ENCODE measurements at regions not wholly inside any gene's neighbourhood (a gene's known extent, or its start where the extent isn't known, plus 50 kb on each side); places are given as distances from the start of the nearest gene placed in this dataset.

DNA sequence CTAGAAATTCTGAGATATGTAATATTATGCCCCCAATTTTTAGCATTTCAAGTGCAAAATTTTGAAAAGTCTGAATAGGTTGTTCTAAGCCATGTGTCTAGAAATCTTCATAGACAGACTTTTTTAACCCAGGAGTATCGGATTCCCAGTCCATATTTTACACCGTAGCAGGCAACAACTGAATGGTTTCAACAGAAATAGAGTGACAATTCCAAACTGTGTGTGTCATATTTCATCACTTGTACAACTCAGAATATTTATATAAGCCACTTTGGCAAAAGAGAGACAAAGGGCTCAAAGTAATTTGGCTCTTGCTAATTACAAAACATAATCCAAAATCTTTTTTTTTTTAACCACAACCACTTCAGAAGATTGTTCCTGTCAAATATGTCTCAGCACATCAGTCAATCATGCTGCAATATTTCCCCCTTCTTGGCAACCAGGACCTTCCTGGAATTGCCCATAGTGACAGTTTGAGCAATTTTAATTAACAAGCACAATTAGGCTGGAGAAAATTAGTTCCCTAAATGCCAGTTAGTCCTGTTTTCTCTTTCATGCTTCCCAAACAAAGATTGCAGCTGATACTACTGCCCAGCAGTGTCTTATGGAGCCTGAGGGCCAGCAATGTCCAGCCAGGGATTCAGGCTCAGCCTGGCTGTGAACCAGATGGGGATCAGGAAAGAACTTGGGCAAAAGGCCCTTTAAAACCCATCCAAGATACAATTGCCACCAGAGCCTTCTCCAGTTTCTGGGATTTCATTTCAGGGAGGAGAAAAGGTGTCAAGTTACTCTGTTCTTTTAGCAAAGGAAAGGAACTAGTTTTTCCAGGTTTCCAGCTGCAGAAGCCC is 533.3 kb upstream of the GHITM start:
- no peak for DNase-seq

DNA sequence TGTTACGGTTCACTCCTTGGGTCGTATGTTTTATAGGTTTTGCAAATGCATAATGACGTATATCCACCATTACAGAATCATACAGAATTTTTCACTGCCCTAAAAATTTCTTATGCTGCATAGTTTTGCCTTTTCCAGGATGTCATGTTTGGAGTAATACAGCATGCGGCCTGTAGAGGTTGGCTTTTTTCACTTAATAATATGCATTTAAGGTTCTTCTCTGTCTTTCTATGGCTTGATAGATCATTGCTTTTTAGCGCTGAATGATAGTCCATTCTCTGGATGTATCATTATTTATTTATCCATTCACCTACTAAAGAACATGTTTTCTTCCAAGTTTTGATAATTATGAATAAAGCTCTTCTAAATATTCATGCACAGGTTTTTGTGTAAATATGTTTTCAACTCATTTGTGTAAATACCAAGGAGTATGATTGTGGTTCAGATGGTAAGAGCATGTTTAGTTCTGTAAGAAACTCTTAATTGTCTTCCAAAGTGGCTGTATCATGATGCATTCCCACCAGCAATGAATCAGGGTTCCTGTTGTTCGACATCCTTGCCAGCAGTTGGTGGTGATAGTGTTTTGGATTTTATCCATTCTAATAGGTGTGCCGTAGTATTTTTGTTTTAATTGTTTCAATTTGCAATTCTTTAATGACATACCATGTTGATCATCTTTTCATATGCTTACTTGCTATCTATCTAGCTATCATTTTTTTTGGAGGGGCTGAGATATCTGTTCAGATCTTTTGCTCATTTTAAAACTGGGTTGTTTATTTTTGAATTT is 531.2 kb upstream of the GHITM start:
- no peak for DNase-seq

DNA sequence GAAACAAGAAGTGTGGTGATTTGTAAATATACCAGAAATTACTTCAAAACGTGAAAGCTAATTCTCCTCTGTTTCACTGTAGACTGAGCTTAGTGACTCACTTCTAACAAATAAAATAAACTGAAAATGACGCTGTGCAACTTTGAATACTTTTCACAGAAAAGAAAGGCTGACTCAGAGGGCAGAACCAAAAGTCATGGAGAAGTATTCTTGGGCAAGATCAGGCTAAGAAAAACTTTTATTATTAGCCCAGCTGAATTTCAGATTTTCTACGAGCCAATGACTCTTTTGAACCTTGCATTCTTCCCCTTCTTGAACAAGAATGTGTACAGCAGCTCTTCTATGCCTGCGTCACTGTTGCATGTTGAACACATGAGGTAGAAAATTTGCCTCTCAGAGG is 527.3 kb upstream of the GHITM start:
- DNase-seq: no peak

DNA sequence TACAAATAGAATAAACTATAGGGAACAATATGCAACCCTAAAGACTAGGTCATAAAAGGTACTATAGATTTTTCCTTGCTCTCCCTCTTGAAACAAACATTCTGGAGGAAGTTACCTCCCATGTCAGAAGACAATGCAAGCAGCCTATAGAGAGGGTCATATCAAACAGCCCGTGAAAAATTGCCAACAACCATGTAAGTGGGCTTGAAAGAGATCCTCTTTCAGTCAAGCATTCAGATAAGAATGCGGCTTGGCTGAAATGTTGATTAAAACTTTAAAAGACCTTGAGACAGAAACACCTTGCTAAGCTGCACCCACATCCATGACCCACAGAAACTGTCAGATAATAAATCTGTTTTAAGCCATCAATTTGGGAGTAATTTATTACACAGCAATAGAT is 526.6 kb upstream of the GHITM start:
- DNase-seq: no peak

DNA sequence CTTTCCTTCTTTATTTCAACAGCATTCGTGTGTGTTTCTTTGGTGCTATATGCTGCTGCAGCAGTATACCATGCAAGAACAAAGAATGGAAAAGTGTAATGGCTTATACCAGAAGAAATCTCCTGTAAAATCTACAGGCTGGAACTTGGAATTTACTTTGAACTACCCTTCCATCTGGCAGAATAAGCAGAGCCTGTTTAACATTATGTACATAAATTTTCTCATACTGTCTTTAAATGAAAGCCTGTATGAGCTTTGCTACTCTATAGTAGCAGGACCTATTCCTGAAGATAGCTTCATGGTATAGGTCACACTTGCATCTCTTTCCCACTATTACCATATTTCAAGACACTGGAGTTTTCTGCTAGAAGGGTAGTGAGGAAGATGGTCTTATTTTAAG is 522.1 kb upstream of the GHITM start:
- no peak for DNase-seq

DNA sequence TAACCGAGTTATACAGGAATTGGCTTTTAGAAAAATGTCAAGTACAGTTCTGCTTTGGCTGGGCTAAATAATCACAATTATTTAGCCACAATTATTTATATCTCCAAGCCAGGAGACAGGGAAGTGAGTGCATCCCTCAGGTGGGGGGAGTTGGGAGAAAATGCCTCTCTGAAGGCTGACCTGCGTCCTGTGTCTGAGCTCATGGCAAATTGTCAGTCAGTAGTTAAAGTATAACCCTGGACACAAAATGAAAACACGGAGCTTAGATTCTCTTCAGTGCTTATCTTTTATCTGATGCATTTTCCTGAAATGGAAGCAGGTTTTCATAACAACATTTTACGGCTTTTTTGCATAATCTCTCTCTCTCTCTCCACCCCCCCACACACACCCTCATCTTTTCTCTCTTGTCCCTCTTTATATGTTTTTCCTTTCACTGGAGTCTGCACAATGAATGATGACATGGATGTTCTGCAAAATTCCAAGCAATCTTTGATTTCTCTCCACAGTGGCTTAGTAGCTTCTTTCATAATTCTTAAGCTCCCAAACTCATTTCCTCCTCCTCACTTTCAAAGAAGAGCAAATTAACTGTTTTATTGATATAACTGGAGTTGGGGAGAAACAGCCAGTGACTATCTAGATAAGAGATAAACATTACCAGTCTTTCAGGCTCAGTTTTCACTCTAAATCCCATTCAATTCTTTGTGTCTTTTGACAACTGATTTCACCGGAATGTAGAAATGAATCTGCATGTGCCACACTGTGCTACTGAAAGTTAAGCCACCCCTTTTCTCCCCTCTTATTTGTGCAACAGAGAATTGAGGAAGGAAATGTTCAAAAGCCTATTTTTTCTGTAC is 521.4 kb upstream of the GHITM start:
- DNase-seq: no peak

- DNase-seq: no peak
These were observed 513.4 kb upstream of the GHITM start for GRCh38 chr10:83625831-83626360.

DNA sequence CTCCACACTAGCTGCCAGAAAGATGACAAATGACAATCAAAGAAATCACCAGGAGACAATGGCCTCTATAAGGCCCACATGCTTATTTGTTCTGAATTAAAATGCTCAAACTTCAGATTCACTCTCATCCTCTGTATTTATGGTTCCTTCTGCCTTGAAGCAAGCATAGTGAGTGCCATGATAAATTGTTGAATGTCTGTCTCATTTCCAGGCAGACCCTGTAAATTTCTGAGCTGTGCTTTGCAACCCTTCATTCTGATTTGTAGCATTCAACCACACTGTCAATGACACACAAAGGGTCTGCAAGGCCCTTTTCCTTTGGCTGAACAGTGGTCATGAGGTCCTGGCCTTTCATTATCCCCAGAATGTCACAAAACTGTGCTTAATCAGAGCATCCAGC is 506.6 kb upstream of the GHITM start:
- no peak for DNase-seq

GRCh38 chr10:83633547-83633946 is 505.8 kb upstream of the GHITM start:
- no peak for DNase-seq

DNA sequence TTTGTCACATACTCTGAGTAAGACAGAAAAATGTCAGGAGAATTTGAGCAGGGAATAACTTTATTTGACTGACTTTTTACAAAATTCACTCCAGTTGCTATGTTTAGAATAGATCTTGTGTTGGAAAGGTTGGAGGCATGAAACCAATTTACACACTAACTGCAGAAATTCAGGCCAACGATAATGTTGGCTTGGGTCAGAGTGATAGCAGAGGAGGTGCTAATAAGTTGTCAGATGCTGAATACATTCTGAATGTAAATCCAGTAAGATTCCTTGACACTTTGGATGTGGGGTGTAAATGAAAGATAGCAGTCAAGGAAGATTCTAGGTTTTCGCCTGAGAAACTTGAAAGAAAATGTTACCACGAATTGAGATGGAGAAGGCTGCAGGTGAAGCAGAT is 502.5 kb upstream of the GHITM start:
- DNase-seq: no peak

DNA sequence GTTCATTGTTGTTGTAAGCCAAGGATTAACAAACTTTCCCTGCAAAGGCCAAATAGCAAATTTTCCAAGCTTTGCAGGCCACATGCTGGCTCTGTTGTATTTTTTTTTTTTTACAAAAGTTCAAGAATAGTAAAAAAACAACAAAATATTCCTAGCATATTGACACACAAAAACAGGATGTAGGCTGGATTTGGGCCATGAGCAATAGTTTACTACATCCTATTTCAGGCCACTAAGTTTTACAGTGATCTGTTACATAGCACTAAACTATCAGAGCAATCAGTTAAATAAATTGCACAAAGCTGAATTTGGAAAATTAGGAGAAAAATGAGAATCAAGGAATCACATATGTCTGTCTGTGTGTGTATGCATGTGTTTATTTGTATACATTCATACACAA is 491.8 kb upstream of the GHITM start:
- no peak for DNase-seq

GRCh38 chr10:83648201-83648600 is 491.1 kb upstream of the GHITM start:
- DNase-seq: no peak

GRCh38 chr10:83649471-83649870 is 489.8 kb upstream of the GHITM start:
- no peak for DNase-seq

GRCh38 chr10:83654689-83655088 is 484.6 kb upstream of the GHITM start:
- DNase-seq: no peak

DNA sequence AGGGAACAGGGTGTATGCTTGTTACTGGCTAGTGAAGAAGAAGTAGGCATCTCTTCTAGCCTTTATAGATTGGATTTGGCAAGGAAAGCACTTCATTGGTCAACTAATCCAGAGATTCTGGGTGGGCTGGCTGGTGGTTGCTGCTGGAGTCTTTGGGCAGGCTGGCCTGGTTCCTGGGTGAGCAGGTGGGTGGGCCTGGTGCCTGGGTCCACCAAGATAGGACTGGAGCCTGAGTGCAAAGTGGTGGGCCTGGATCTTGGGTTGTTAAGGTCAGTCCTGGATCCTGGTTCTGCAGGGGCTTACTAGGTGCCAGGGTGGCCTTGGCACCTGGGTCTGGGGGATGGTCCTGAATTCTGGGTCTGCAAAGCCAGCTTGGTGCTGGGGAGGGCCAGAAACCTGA is 482.4 kb upstream of the GHITM start:
- no peak for DNase-seq

DNA sequence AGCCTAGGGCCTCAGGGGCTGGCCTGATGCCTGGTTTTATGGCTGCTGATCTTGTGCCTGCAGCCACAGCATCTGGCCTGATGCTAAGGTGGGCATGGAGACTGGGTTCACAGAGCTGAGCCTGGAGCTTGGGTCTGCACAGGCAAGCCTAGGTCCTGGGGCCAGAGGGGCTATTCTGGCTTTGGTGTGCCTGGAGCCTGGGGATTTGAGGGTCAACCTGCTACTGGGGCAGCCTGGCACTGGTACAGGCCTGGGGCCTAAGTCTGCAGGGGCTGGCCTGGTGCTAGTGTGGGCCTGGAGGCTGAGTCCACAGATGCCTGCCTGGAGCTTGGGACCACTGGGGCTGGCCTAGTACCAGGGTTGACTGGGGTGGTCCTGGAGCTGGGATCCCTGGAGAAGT is 481.8 kb upstream of the GHITM start:
- no peak for DNase-seq

DNA sequence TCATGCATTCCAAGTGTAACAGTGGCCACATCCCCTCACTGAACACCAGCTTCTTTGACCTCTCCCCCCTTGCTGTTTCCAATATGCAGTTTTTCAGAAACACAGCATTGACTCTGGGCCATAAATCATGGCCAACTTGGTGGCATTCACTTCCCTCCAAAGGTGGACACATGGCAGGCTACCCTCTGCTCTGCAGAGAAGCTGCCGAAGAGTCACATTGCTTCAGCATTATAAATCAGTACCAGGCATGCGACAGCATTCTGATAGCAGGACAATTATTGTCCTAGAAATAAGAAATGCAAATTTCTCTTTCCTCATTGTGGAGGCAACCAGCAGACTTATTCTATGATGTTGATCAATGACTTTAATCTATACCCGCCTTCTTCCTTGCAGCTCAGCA is 475.4 kb upstream of the GHITM start:
- DNase-seq: no peak

GRCh38 chr10:83666762-83667161 is 472.5 kb upstream of the GHITM start:
- no peak for DNase-seq

DNA sequence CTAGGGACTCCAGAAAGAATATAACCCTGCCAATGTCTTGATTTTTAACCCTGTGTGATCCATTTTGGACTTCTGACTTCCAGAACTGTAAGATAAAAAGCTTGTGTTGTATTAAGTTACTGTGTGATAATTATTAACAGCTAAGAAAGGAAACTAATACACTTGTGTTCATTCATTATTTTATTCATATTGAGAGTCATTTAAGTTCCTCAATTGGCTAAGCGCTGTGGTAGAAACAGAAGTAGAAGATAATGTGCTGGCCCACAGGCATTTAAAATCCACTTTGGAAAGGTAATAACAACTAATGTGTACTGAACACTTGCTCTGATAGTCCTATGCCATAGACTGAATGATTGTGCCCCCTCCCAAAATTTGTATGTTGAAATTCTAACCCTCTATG is 471.7 kb upstream of the GHITM start:
- DNase-seq: no peak

GRCh38 chr10:83673316-83673715 is 466.0 kb upstream of the GHITM start:
- DNase-seq: no peak

- DNase-seq: no peak
These were observed 461.5 kb upstream of the GHITM start for GRCh38 chr10:83677795-83678194.

DNA sequence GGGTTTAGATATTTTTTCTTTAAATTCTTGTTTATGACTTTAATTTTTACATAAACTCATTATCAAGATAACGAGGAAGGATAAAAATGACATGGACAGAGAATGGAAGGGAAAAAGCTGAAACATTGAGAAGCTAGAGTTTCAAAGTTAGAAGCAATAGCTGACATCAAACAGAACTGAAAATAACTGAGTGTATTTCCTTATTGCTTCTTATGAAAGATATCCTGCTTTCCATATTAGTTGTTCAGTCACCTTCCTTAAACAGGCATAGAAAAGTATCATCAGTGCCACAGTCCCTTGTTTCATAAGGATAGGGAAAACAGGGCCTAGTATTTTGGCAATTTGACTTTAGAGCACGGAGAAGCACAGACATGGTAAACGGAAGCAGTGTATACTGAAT is 460.5 kb upstream of the GHITM start:
- DNase-seq: no peak

GRCh38 chr10:83680470-83680891 is 458.8 kb upstream of the GHITM start:
- DNase-seq: no peak
